ENCODE measurements at regions not wholly inside any gene's neighbourhood (a gene's known extent, or its start where the extent isn't known, plus 50 kb on each side); places are given as distances from the start of the nearest gene placed in this dataset.

GRCh38 chr20:39911497-39911896, 777.5 kb downstream of the MAFB start:
- no peaks in the 10 kb centered on the region for H3K27me3 ChIP-seq
- DNase-seq (ENCODE audit: low spot score in 2 of 2) = no peak
- TF ChIP-seq POLR2A (IDR thresholded peaks at IDR 0.05) (no peak), POLR2AphosphoS5 (IDR thresholded peaks at IDR 0.05) (no peak), CTCF (IDR thresholded peaks at IDR 0.05) (no peak), EP300 (IDR thresholded peaks at IDR 0.05) (no peak)
- H3K4me3 ChIP-seq = no peak overlapping the region
- H3K36me3 ChIP-seq = no peaks in the 10 kb centered on the region
- 58% methylated on average over 1 of the region's 1 CpG for WGBS
- no peak overlapping the region for H3K27ac ChIP-seq
- H3K4me1 ChIP-seq = no peaks in the 10 kb centered on the region
- no peaks in the 10 kb centered on the region for H3K9me3 ChIP-seq

- WGBS = 76% methylated on average over 2 of the region's 2 CpGs
- Histone ChIP-seq H3K27ac (no peak overlapping the region), H3K27me3 (no peaks in the 10 kb centered on the region), H3K4me3 (no peak overlapping the region), H3K4me1 (no peaks in the 10 kb centered on the region), H3K36me3 (no peaks in the 10 kb centered on the region), H3K9me3 (no peaks in the 10 kb centered on the region)
- TF ChIP-seq POLR2AphosphoS5 (IDR thresholded peaks at IDR 0.05) = no peak
- no peak for TF ChIP-seq EP300 (IDR thresholded peaks at IDR 0.05)
- no peak for TF ChIP-seq CTCF (IDR thresholded peaks at IDR 0.05)
- no peak for TF ChIP-seq POLR2A (IDR thresholded peaks at IDR 0.05)
- DNase-seq (ENCODE audit: low spot score in 2 of 2) = no peak
These were observed 778.5 kb downstream of the MAFB start for GRCh38 chr20:39910536-39910935.

GRCh38 chr20:39909447-39909846, 779.6 kb downstream of the MAFB start:
- H3K36me3 ChIP-seq = no peaks in the 10 kb centered on the region
- H3K4me3 ChIP-seq = no peak overlapping the region
- TF ChIP-seq EP300 (IDR thresholded peaks at IDR 0.05) (no peak), POLR2A (IDR thresholded peaks at IDR 0.05) (no peak), POLR2AphosphoS5 (IDR thresholded peaks at IDR 0.05) (no peak)
- no peak for DNase-seq (ENCODE audit: low spot score in 2 of 2)
- 81% methylated on average over 4 of the region's 4 CpGs for WGBS
- H3K9me3 ChIP-seq = no peaks in the 10 kb centered on the region
- no peaks in the 10 kb centered on the region for H3K27me3 ChIP-seq
- H3K4me1 ChIP-seq = peaks cover 1% of the 10 kb centered on the region
- H3K27ac ChIP-seq = no peak overlapping the region

- WGBS = 49% methylated on average over 7 of the region's 7 CpGs
- TF ChIP-seq EP300 (IDR thresholded peaks at IDR 0.05) (no peak), POLR2A (IDR thresholded peaks at IDR 0.05) (no peak), POLR2AphosphoS5 (IDR thresholded peaks at IDR 0.05) (no peak), CTCF (IDR thresholded peaks at IDR 0.05) (no peak)
- H3K36me3 ChIP-seq = no peaks in the 10 kb centered on the region
- no peaks in the 10 kb centered on the region for H3K9me3 ChIP-seq
- no peak overlapping the region for H3K4me3 ChIP-seq
- H3K27me3 ChIP-seq = no peaks in the 10 kb centered on the region
- peaks cover 9% of the 10 kb centered on the region for H3K4me1 ChIP-seq
- H3K27ac ChIP-seq = peak overlapping the region; percentile 39
- DNase-seq (ENCODE audit: low spot score in 2 of 2) = no peak
These were observed 784.4 kb downstream of the MAFB start for GRCh38 chr20:39904476-39905112.

GRCh38 chr20:39903806-39904465, 785.1 kb downstream of the MAFB start:
- TF ChIP-seq POLR2A (IDR thresholded peaks at IDR 0.05) (no peak), CTCF (IDR thresholded peaks at IDR 0.05) (no peak), POLR2AphosphoS5 (IDR thresholded peaks at IDR 0.05) (no peak), EP300 (IDR thresholded peaks at IDR 0.05) (no peak)
- Histone ChIP-seq H3K4me3 (no peak overlapping the region), H3K4me1 (peaks cover 9% of the 10 kb centered on the region), H3K27ac (peak overlapping the region; percentile 39), H3K36me3 (no peaks in the 10 kb centered on the region), H3K27me3 (no peaks in the 10 kb centered on the region), H3K9me3 (no peaks in the 10 kb centered on the region)
- DNase-seq (ENCODE audit: low spot score in 2 of 2) = no peak
- WGBS = 80% methylated on average over 10 of the region's 10 CpGs
